Activated T-cell treated with anti-CD3 and anti-CD28 coated beads, Interleukin-2, amount 50 U/mL, for 4 hours (primary cell): ENCODE measurements at regions not wholly inside any gene's neighbourhood (a gene's known extent, or its start where the extent isn't known, plus 50 kb on each side); places are given as distances from the start of the nearest gene placed in this dataset.
A peak's percentile ranks its signal among the peaks of the same experiment; 100 is the strongest.

ENCODE experiments used
- ATAC-seq, 2 donors: fragments of 200-7000 bp; cut with Tn5 transposase; one replicate each; pipeline ENCODE4 v1.10.0; 2021
- DNase-seq: peaks from one replicate; pipeline ENCODE4 v3.0.0-alpha.2; 2020
- H3K27me3 Mint-ChIP-seq: one replicate; pipeline ENCODE4 v1.8.0; 2021; ENCODE audit warnings: low read depth, mixed read lengths
- H3K36me3 Mint-ChIP-seq: one replicate; pipeline ENCODE4 v1.8.0; 2022; ENCODE audit warnings: mixed read lengths; ENCODE audit not compliant: insufficient read depth
- H3K4me1 Mint-ChIP-seq: one replicate; pipeline ENCODE4 v1.8.0; 2021; ENCODE audit warnings: low read depth, mixed read lengths
- H3K4me3 Mint-ChIP-seq: one replicate; pipeline ENCODE4 v1.8.0; 2021; ENCODE audit warnings: mild to moderate bottlenecking, moderate library complexity, mixed read lengths
- H3K9me3 Mint-ChIP-seq: one replicate; pipeline ENCODE4 v1.8.0; 2021; ENCODE audit warnings: mixed read lengths

GRCh38 chr10:47206449-47207280, 93.3 kb upstream of the GDF10 start:
- no peaks in the 10 kb centered on the region for H3K27me3 Mint-ChIP-seq
- DNase-seq (no peak), ATAC-seq (peak; percentile 73 to 74)
- H3K9me3 Mint-ChIP-seq: no peaks in the 10 kb centered on the region
- H3K36me3 Mint-ChIP-seq: no peaks in the 10 kb centered on the region
- H3K4me1 Mint-ChIP-seq: peaks cover 51% of the 10 kb centered on the region
- peak overlapping the region; percentile 34 for H3K4me3 Mint-ChIP-seq

DNA sequence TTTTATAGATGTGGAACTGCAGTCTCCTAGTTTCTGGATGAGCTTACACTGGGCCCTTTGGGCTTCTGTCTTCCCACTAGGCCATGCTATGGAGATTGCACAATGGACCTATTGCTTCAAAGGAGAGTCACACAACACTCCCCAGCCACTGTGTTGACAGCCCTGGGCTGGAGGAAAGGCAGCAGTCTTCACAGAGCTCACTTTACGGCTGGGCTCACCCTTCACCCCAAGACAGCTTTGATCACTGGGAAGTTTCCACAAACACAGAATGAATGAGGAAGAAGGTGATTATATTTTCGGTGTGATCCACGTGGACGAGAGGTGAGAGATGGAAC, 92.7 kb upstream of the GDF10 start:
- ATAC-seq: peak; percentile 32 to 42
- Mint-ChIP-seq H3K9me3 (peaks cover 1% of the 10 kb centered on the region), H3K4me1 (peaks cover 52% of the 10 kb centered on the region), H3K36me3 (peaks cover 2% of the 10 kb centered on the region), H3K27me3 (no peaks in the 10 kb centered on the region), H3K4me3 (peak overlapping the region; percentile 19)
- no peak for DNase-seq

GRCh38 chr10:47207894-47208469, 92.0 kb upstream of the GDF10 start:
- ATAC-seq: peak; percentile 32
- DNase-seq: no peak
- Mint-ChIP-seq H3K36me3 (peaks cover 6% of the 10 kb centered on the region), H3K4me1 (peaks cover 52% of the 10 kb centered on the region), H3K9me3 (peaks cover 6% of the 10 kb centered on the region), H3K27me3 (no peaks in the 10 kb centered on the region), H3K4me3 (peak overlapping the region; percentile 19)

DNA sequence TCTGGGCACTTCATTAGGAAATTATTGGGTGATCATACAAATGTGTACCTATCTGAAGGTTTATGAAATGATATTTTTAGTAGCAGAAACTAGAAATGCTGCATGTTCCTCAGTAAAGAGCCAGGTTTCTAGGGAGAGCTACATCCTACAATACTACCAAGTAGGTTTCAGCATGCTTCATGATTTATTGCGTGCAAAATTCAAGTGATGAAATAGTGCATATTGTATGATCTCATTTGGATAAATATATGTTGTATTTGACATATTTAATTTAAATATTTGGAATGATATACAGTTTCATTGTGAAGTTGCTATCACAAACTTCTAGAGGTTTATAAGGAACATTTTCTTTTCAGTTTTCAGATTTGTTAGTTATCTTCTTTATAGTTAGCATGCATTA, 90.5 kb upstream of the GDF10 start:
- peaks cover 56% of the 10 kb centered on the region for H3K4me1 Mint-ChIP-seq
- no peak overlapping the region for H3K4me3 Mint-ChIP-seq
- peaks cover 6% of the 10 kb centered on the region for H3K9me3 Mint-ChIP-seq
- no peaks in the 10 kb centered on the region for H3K27me3 Mint-ChIP-seq
- H3K36me3 Mint-ChIP-seq: peaks cover 6% of the 10 kb centered on the region
- ATAC-seq (no peak), DNase-seq (no peak)

- ATAC-seq (no peak), DNase-seq (no peak)
- H3K36me3 Mint-ChIP-seq: peaks cover 6% of the 10 kb centered on the region
- peaks cover 26% of the 10 kb centered on the region for H3K4me1 Mint-ChIP-seq
- H3K9me3 Mint-ChIP-seq: peaks cover 6% of the 10 kb centered on the region
- no peaks in the 10 kb centered on the region for H3K27me3 Mint-ChIP-seq
- H3K4me3 Mint-ChIP-seq: no peak overlapping the region
These were observed 85.5 kb upstream of the GDF10 start for GRCh38 chr10:47214520-47214919.

DNA sequence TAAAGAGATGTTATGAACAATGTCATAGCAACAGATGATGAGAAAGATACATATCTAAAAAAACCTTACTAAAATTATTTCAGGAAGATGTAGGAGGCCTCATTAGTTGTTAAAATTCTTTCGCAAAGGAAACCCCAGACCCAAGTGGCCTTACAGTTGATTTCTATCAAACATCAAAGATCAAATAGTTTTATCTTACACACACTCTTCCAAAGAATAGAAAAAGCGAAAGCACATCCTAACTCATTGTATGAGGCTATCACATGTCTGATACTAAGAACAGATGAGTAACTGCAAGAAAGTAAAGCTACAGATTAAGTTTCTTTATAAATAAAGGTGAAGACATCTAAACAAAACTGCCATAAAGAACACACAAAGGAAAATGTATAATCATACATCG, 82.9 kb upstream of the GDF10 start:
- ATAC-seq (peak; percentile 50 to 80), DNase-seq (no peak)
- peaks cover 6% of the 10 kb centered on the region for H3K9me3 Mint-ChIP-seq
- peaks cover 5% of the 10 kb centered on the region for H3K36me3 Mint-ChIP-seq
- no peaks in the 10 kb centered on the region for H3K27me3 Mint-ChIP-seq
- H3K4me1 Mint-ChIP-seq: peaks cover 17% of the 10 kb centered on the region
- no peak overlapping the region for H3K4me3 Mint-ChIP-seq

- no peaks in the 10 kb centered on the region for H3K9me3 Mint-ChIP-seq
- no peak overlapping the region for H3K4me3 Mint-ChIP-seq
- H3K4me1 Mint-ChIP-seq: peaks cover 17% of the 10 kb centered on the region
- ATAC-seq: no peak
- no peaks in the 10 kb centered on the region for H3K36me3 Mint-ChIP-seq
- H3K27me3 Mint-ChIP-seq: no peaks in the 10 kb centered on the region
- DNase-seq: no peak
These were observed 81.2 kb upstream of the GDF10 start for GRCh38 chr10:47218803-47219202.

GRCh38 chr10:47222461-47222860, 77.5 kb upstream of the GDF10 start:
- DNase-seq (no peak), ATAC-seq (no peak)
- no peaks in the 10 kb centered on the region for H3K36me3 Mint-ChIP-seq
- H3K4me3 Mint-ChIP-seq: no peak overlapping the region
- no peaks in the 10 kb centered on the region for H3K9me3 Mint-ChIP-seq
- no peaks in the 10 kb centered on the region for H3K27me3 Mint-ChIP-seq
- peaks cover 5% of the 10 kb centered on the region for H3K4me1 Mint-ChIP-seq

GRCh38 chr10:47223236-47223635, 76.8 kb upstream of the GDF10 start:
- Mint-ChIP-seq H3K36me3 (no peaks in the 10 kb centered on the region), H3K4me1 (no peaks in the 10 kb centered on the region), H3K9me3 (no peaks in the 10 kb centered on the region), H3K4me3 (no peak overlapping the region), H3K27me3 (no peaks in the 10 kb centered on the region)
- ATAC-seq (no peak), DNase-seq (no peak)

- DNase-seq (no peak), ATAC-seq (no peak)
- H3K4me1 Mint-ChIP-seq: no peaks in the 10 kb centered on the region
- no peaks in the 10 kb centered on the region for H3K27me3 Mint-ChIP-seq
- H3K4me3 Mint-ChIP-seq: no peak overlapping the region
- H3K36me3 Mint-ChIP-seq: no peaks in the 10 kb centered on the region
- no peaks in the 10 kb centered on the region for H3K9me3 Mint-ChIP-seq
These were observed 75.3 kb upstream of the GDF10 start for GRCh38 chr10:47224546-47225218.

- no peaks in the 10 kb centered on the region for H3K36me3 Mint-ChIP-seq
- ATAC-seq (no peak), DNase-seq (no peak)
- H3K27me3 Mint-ChIP-seq: no peaks in the 10 kb centered on the region
- H3K4me3 Mint-ChIP-seq: no peak overlapping the region
- H3K4me1 Mint-ChIP-seq: peaks cover 4% of the 10 kb centered on the region
- H3K9me3 Mint-ChIP-seq: no peaks in the 10 kb centered on the region
These were observed 74.6 kb upstream of the GDF10 start for GRCh38 chr10:47225219-47225927.

DNA sequence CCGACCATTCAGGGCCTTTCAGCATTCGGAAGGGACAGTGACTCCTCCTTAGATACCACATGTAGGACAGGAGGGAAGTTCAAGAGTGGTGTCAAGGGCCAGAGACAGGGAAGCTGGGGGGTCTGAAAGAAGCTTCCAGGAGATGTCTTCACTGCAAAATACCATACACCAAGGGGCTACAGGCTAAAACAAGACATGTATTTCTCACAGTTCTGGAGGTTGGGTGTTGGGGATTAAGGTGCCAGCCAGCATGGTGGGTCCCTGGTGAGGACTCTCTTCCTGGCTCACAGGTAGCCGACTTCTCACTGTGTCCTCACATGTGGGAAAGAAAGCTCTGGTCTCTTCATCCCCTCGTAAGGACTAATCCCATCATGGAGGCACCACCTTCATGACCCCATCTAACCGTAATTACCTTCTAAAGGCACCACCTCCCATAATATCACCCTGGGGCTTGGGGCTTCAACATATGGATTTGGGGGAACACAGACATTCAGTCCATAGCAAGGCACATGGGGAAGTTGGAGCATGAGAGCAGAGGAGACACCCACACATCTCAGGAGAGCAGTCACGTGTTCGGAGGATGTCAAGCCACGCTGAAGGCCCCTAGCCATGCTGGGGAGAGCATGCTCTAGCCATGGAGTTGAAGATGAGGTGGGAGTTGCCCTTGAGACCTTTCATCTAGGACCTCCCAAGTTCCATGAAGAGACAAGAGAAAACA, 73.9 kb upstream of the GDF10 start:
- ATAC-seq: no peak
- Mint-ChIP-seq H3K4me3 (no peak overlapping the region), H3K27me3 (no peaks in the 10 kb centered on the region), H3K9me3 (no peaks in the 10 kb centered on the region), H3K36me3 (no peaks in the 10 kb centered on the region), H3K4me1 (peaks cover 11% of the 10 kb centered on the region)
- no peak for DNase-seq

DNA sequence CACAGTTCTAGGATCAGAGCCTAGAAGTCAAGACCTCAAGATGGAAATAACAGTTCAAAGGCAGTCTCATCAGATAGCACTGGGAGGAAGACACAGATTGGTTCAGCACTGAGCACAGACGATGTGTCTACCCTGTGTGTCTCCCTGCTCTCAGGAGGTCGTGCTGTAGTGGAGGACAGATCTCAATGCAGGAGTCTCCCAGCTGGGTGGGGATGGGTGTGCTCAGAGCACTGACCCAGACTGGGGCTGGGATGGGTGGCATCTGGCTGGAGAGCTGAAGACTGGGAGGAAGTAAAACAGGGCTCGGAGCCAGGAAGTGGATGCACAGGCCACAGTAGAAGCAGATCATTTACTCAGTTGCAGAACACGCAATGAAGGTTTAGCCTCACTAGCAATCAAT, 69.5 kb upstream of the GDF10 start:
- DNase-seq (no peak), ATAC-seq (peak; percentile 35 to 46)
- Mint-ChIP-seq H3K4me1 (peaks cover 12% of the 10 kb centered on the region), H3K36me3 (no peaks in the 10 kb centered on the region), H3K27me3 (no peaks in the 10 kb centered on the region), H3K9me3 (no peaks in the 10 kb centered on the region), H3K4me3 (no peak overlapping the region)

DNA sequence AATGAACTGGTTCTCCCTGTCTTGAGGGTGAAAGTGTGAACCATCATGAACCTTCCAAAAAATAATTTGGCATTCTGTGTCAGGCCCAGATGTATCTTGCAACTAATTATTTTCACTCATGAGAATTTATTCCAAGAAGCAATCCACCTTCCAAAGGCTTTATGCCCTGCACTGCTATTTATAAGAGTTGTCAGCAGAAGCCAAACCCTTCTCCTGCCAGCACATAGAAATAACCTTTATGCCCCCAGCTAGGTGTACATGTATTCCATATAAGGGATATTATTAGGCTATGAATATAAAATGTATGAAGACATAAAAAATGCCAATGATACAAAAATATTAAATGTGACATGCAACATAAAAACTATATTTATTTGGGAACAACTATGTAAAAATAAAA, 69.0 kb upstream of the GDF10 start:
- Mint-ChIP-seq H3K4me3 (no peak overlapping the region), H3K9me3 (no peaks in the 10 kb centered on the region), H3K4me1 (peaks cover 12% of the 10 kb centered on the region), H3K27me3 (no peaks in the 10 kb centered on the region), H3K36me3 (no peaks in the 10 kb centered on the region)
- DNase-seq: no peak
- ATAC-seq: no peak
